Mucosa of descending colon (tissue), 3 donors: ENCODE measurements at regions not wholly inside any gene's neighbourhood (a gene's known extent, or its start where the extent isn't known, plus 50 kb on each side); places are given as distances from the start of the nearest gene placed in this dataset.

Experiments
- ATAC-seq: fragments of 200-7000 bp; cut with Tn5 transposase; one replicate; pipeline ENCODE4 v1.9.1; 2020; ENCODE audit warnings: mild to moderate bottlenecking, moderate library complexity
- DNase-seq, 3 donors: peaks; one replicate each; pipeline ENCODE4 v3.0.0-alpha.2; 2020
- H3K36me3 ChIP-seq: fragments of 200-600 bp; one replicate; pipeline ENCODE4 v1.8.0; 2021; ENCODE audit warnings: low read depth, mild to moderate bottlenecking
- H3K4me1 ChIP-seq: fragments of 200-600 bp; one replicate; pipeline ENCODE4 v1.8.0; 2021; ENCODE audit warnings: low read depth, mild to moderate bottlenecking
- H3K4me3 ChIP-seq: fragments of 200-600 bp; one replicate; pipeline ENCODE4 v1.8.0; 2021; ENCODE audit warnings: mild to moderate bottlenecking
- H3K9me3 ChIP-seq: fragments of 200-600 bp; one replicate; pipeline ENCODE4 v1.8.0; 2021; ENCODE audit warnings: mild to moderate bottlenecking
- CTCF ChIP-seq: fragments of 200-600 bp; IDR thresholded peaks from one replicate; pipeline ENCODE4 v1.8.0; 2022; ENCODE audit warnings: antibody characterized with exemption, mild to moderate bottlenecking
- intact Hi-C, 2 donors: fragments of 100-400 bp; cut with DNase I in 1 of 2; cut with micrococcal nuclease in 1 of 2; formaldehyde crosslinking; loops; one replicate each; pipeline versions ENCODE4 v1.11.0 to v1.11.1; 2022; cut with DNase I, micrococcal nuclease
- donor health status: DM: no; HTN: no; CAD: no; lungs with moderate emphysema.
- donor health status: DM: no; HTN: no; CAD: no.
- donor health status: DM: no; HTN: yes; CAD: no.

DNA sequence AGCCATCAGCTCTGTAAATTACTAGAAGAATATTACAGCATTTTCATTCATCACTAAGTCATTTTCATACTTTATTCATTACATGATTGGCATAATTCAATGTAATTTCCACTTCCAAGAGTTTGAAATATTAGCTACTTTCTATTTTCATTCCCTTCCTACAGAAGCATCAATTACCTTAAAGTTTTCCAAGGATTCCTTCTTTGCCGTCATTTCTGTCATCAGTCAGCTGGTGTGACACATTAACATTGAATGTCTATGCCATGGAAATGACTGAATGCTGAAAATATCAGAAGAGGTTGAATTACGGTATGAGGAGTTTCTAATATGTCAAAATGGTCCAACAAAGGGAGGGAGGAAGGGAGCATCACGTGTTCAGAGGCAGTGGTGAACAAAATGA is 718.2 kb upstream of the GRM7 start:
- Histone ChIP-seq H3K4me3 (no peak overlapping the region), H3K9me3 (no peaks in the 10 kb centered on the region), H3K36me3 (no peaks in the 10 kb centered on the region), H3K4me1 (no peaks in the 10 kb centered on the region)
- DNase-seq: no peak
- intact Hi-C loops: no loop called here
- ATAC-seq: no peak
- TF ChIP-seq CTCF: no peak

DNA sequence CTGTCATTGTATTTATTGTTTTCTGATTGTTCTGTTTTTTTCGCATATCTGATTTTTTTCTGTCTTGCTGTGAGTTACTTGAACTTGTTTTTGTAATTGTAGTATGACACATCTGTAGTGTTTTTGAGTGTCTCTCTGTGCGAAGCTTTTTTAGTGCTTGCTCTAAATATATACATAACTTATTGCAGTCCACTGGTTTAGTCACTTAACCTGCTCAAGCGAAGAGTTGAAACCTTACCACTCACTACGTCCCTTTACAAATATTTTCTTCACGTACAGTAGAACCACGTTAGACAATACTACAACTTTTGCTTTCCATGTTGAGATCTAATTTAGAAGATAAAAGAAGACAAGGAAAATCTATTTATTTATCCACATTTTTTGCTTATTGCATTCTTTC is 713.0 kb upstream of the GRM7 start:
- Histone ChIP-seq H3K4me1 (no peaks in the 10 kb centered on the region), H3K4me3 (no peak overlapping the region), H3K36me3 (no peaks in the 10 kb centered on the region), H3K9me3 (no peaks in the 10 kb centered on the region)
- ATAC-seq: no peak
- no peak for TF ChIP-seq CTCF
- intact Hi-C loops: no loop called here
- no peak for DNase-seq

DNA sequence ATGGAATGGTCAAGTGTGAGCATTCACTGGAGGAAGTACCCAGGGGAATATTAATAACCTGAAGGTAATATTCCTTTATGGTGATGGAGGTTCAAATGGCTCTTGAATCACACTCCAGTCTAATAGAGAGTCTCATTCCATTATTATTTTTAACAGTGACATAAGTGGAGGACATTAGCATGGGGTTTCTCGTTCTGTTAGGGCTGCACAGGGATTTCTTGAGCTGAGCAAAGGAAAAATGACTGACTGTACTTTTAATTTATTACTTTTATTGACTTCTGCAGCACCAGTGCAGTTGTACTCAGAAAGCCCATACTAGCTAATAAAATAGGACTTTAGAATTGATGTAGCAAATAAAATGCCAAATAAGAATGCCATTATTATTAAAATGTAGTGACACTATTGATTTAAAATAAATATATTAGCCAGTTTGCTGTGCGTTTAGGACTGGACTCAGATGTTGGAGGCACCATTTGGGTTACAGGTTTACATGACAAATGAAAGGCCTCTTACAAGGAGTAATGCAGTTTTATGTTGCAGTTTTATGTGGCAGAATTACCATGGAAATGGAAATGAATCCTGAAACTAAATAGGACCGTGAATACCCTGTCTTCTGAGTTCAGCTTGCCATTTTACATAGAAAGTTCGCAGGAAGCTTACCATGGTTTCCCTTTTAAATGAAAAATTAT is 705.1 kb upstream of the GRM7 start:
- ATAC-seq: no peak
- H3K4me1 ChIP-seq: no peaks in the 10 kb centered on the region
- H3K36me3 ChIP-seq: no peaks in the 10 kb centered on the region
- TF ChIP-seq CTCF: no peak
- no peaks in the 10 kb centered on the region for H3K9me3 ChIP-seq
- H3K4me3 ChIP-seq: no peak overlapping the region
- DNase-seq: no peak
- intact Hi-C loops: no loop called here

DNA sequence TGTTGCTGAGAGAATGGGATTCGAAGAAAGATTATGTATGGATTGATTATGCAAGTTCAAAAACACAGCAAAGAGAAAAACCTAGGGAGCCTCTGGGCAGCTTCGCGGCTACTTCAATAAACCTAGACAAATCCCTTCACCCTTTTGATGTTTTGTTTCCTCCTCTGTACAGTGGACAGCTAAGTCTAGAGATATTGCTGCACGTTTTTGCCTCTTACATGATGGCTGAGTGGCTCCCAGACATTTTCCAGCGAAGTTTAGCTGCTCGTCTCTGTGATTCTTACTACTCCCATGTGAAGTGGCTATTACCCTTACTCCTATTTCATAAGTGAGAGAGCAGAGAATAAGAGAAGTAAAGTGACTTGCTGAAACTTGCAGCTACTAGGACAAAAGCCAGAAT is 695.0 kb upstream of the GRM7 start:
- Histone ChIP-seq H3K36me3 (no peaks in the 10 kb centered on the region), H3K9me3 (no peaks in the 10 kb centered on the region), H3K4me1 (no peaks in the 10 kb centered on the region), H3K4me3 (no peak overlapping the region)
- ATAC-seq (no peak), DNase-seq (no peak)
- TF ChIP-seq CTCF: no peak
- intact Hi-C loops: no loop called here

DNA sequence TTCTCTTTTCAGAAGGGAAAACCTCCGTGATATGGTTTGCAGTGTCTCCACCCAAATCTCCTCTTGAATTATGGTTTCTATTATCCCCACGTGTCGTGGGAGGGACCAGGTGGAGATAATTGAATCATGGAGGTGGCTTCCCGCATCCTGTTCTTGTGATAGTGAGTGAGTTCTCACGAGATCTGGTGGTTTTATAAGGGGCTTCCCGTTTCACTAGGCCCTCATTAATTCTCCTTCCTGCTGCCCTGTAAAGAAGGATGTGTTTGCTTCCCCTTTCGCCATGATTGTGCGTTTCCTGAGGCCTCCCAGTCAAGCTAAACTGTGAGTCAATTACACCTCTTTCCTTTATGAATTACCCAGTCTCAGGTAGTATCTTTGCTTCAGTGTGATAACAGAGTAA is 692.7 kb upstream of the GRM7 start:
- no peak for DNase-seq
- H3K36me3 ChIP-seq: no peaks in the 10 kb centered on the region
- TF ChIP-seq CTCF: no peak
- H3K4me3 ChIP-seq: no peak overlapping the region
- no peak for ATAC-seq
- intact Hi-C loops: no loop called here
- no peaks in the 10 kb centered on the region for H3K4me1 ChIP-seq
- H3K9me3 ChIP-seq: no peaks in the 10 kb centered on the region
